AG04449 (cell line): ENCODE measurements at regions not wholly inside any gene's neighbourhood (a gene's known extent, or its start where the extent isn't known, plus 50 kb on each side); places are given as distances from the start of the nearest gene placed in this dataset.

Experiments used
- CTCF ChIA-PET: fragments of 350-600 bp; formaldehyde crosslinking; extraction: SDS; loops from one replicate; lab custom pipeline; 2021; ENCODE audit warnings: antibody characterized with exemption; lab: Yijun Ruan, JAX
- POLR2A ChIA-PET: fragments of 400-600, 350-600 bp; formaldehyde crosslinking; extraction: SDS; loops from one replicate; lab custom pipeline; 2020; ENCODE audit warnings: antibody characterized with exemption, inconsistent platforms; lab: Yijun Ruan, JAX
- DNase-seq: peaks from one replicate; pipeline ENCODE4 v3.0.0-alpha.2; 2010; ENCODE audit warnings: low read depth, low spot score
- H3K4me3 ChIP-seq: 2 replicates; pipeline ENCODE4 v1.5.1; 2011; ENCODE audit warnings: low read depth, mild to moderate bottlenecking, control low read depth, low read length
- TF ChIP-seq, protein P1 (sequence below): IDR thresholded peaks from one replicate; pipeline ENCODE4 v1.5.1; 2011; ENCODE audit warnings: mild to moderate bottlenecking, moderate library complexity, low read length, control low read depth, inconsistent platforms; ENCODE audit not compliant: insufficient read depth; ENCODE audit errors: missing control alignments

- CTCF ChIA-PET, result no interaction called here
- POLR2A ChIA-PET, result no interaction called here
- TF ChIP-seq, protein P1, sequence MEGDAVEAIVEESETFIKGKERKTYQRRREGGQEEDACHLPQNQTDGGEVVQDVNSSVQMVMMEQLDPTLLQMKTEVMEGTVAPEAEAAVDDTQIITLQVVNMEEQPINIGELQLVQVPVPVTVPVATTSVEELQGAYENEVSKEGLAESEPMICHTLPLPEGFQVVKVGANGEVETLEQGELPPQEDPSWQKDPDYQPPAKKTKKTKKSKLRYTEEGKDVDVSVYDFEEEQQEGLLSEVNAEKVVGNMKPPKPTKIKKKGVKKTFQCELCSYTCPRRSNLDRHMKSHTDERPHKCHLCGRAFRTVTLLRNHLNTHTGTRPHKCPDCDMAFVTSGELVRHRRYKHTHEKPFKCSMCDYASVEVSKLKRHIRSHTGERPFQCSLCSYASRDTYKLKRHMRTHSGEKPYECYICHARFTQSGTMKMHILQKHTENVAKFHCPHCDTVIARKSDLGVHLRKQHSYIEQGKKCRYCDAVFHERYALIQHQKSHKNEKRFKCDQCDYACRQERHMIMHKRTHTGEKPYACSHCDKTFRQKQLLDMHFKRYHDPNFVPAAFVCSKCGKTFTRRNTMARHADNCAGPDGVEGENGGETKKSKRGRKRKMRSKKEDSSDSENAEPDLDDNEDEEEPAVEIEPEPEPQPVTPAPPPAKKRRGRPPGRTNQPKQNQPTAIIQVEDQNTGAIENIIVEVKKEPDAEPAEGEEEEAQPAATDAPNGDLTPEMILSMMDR, result no peak
- no peak for DNase-seq
- H3K4me3 ChIP-seq, result no peak overlapping the region
These were observed 738.6 kb downstream of the BRD1 start for GRCh38 chr22:49088801-49089791.

GRCh38 chr22:49087716-49088601 lies 739.7 kb downstream of the BRD1 start:
- ChIA-PET CTCF (no interaction called here), POLR2A (no interaction called here)
- H3K4me3 ChIP-seq, result no peak overlapping the region
- TF ChIP-seq, protein P1, result no peak
- DNase-seq, result no peak

DNA sequence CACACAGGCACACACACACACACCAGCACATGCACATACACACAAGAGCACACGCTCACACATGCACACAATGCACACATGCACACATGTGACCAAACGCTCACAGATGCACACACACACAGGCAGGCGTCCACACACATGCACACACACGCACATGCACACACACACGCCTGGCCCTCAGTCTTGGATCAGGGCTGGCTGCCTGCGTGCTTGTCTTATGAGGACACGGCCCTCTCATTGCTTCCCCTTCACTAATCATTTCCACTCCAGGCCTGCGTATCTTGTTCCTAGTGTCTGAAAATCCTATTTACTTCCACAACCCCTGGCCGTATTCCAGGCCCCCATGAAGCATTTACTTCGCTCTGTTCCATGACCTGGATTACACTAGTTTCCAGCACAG lies 740.5 kb downstream of the BRD1 start:
- CTCF ChIA-PET, result no interaction called here
- H3K4me3 ChIP-seq, result no peak overlapping the region
- POLR2A ChIA-PET, result no interaction called here
- TF ChIP-seq, protein P1, result no peak
- DNase-seq, result no peak

GRCh38 chr22:49086606-49087157 lies 741.0 kb downstream of the BRD1 start:
- no peak overlapping the region for H3K4me3 ChIP-seq
- ChIA-PET POLR2A (no interaction called here), CTCF (no interaction called here)
- DNase-seq, result no peak
- TF ChIP-seq, protein P1, result no peak

DNA sequence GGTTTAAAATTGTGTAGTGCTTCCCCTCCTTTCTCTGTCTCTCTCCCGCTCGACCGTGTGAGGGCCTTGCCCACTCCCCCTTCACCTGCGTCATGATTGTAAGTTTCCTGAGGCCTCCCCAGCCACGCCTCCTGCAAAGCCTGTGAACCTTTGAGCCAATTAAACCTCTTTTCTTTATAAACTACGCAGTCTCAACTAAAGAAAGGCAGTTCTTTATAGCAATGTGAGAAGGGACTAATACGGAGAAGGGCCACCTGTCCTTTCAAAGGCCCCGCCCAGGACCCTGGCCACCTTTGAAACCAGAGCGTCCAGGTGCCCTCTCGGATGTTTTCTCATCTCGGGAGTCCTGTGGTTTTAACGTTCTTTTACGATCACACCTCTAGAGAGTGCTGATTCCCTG lies 741.5 kb downstream of the BRD1 start:
- POLR2A ChIA-PET, result no interaction called here
- CTCF ChIA-PET, result no interaction called here
- TF ChIP-seq, protein P1, result no peak
- H3K4me3 ChIP-seq, result no peak overlapping the region
- DNase-seq, result no peak

DNA sequence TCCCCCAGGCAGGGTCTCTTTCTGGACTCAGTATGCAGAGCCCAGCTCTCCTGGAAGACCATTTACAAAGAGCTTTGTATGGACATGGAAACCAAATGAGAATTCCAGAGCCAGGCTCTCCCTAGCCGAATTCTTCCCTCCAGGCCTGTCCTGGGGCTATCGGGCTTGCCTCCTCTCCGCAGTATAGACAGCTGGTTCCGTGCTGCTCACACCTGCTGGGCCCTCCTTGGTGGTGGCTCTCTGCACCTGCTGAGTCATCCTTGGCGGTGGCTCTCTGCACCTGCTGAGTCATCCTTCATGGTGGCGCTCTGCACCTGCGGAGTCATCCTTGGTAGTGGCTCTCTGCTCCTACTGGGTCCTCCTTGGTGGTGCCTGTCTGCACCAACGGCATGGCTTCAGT lies 743.5 kb downstream of the BRD1 start:
- CTCF ChIA-PET, result no interaction called here
- TF ChIP-seq, protein P1, result no peak
- POLR2A ChIA-PET, result no interaction called here
- no peak for DNase-seq
- no peak overlapping the region for H3K4me3 ChIP-seq
